PC-3 (cell line): ENCODE measurements at regions not wholly inside any gene's neighbourhood (a gene's known extent, or its start where the extent isn't known, plus 50 kb on each side); places are given as distances from the start of the nearest gene placed in this dataset.
"Not testable (repeated sequence)": the region's sequence is repeated elsewhere in the genome, so short reads cannot be mapped to it uniquely, and the experiment has no call there.

Source experiments
- ATAC-seq: fragments of 200-7000 bp; cut with Tn5 transposase; 2 replicates; pipeline ENCODE4 v1.9.1; 2020; ENCODE audit warnings: mild to moderate bottlenecking, moderate library complexity
- BruUV-seq: library from RNA; stranded (reverse); fragments of 400-500 nt; replicated peaks from 2 replicates; lab custom pipeline; 2021; lab: Mats Ljungman, UMichigan
- CTCF ChIA-PET: fragments of 300-600 bp; sonication (Branson Sonifier 250); formaldehyde crosslinking; loops from one replicate; lab custom pipeline; 2022; ENCODE audit warnings: antibody characterized with exemption; lab: Charles Lee
- POLR2A ChIA-PET: fragments of 300-600 bp; sonication (Branson Sonifier 250); formaldehyde crosslinking; loops from one replicate; lab custom pipeline; 2022; ENCODE audit warnings: antibody characterized with exemption; ENCODE audit not compliant: unreplicated experiment; lab: Charles Lee
- DNase-seq: peaks from one replicate; pipeline ENCODE4 v3.0.0-alpha.2; 2015
- H2AFZ ChIP-seq: fragments of 300-600 bp; sonication (generic); 2 replicates; pipeline ENCODE4 v1.6.0; 2016; ENCODE audit warnings: antibody characterized with exemption, low read length
- H3F3A ChIP-seq: fragments of 300-600 bp; sonication (generic); one replicate; pipeline ENCODE4 v1.6.0; 2017; ENCODE audit warnings: antibody characterized with exemption, low read length, control low read depth, mild to moderate bottlenecking; ENCODE audit not compliant: unreplicated experiment
- H3K27ac ChIP-seq: fragments of 300-600 bp; sonication (generic); 2 replicates; pipeline ENCODE4 v1.5.1; 2016; ENCODE audit warnings: mild to moderate bottlenecking, low read length
- H3K27me3 ChIP-seq: fragments of 300-600 bp; sonication (generic); 2 replicates; pipeline ENCODE4 v1.6.1; 2016; ENCODE audit warnings: low read length, mixed read lengths
- H3K36me3 ChIP-seq: fragments of 300-600 bp; sonication (generic); 2 replicates; pipeline ENCODE4 v1.6.1; 2016; ENCODE audit warnings: low read depth, mixed run types, low read length, mixed read lengths
- H3K4me1 ChIP-seq: fragments of 300-600 bp; sonication (generic); 2 replicates; pipeline ENCODE4 v1.5.1; 2016; ENCODE audit warnings: low read length; ENCODE audit not compliant: insufficient read depth
- H3K4me2 ChIP-seq: fragments of 300-600 bp; sonication (generic); 2 replicates; pipeline ENCODE4 v1.6.0; 2016; ENCODE audit warnings: low read length
- H3K4me3 ChIP-seq: fragments of 300-600 bp; sonication (generic); 2 replicates; pipeline ENCODE4 v1.5.1; 2016; ENCODE audit warnings: mild to moderate bottlenecking, low read length, mixed read lengths
- H3K79me2 ChIP-seq: fragments of 300-600 bp; sonication (generic); 2 replicates; pipeline ENCODE4 v1.6.1; 2017; ENCODE audit warnings: low read length, mixed read lengths
- H3K9ac ChIP-seq: fragments of 300-600 bp; sonication (generic); 2 replicates; pipeline ENCODE4 v1.6.0; 2016; ENCODE audit warnings: mild to moderate bottlenecking, low read length
- H3K9me2 ChIP-seq: fragments of 300-600 bp; sonication (generic); replicated peaks from 2 replicates; pipeline ENCODE4 v1.6.1; 2016; ENCODE audit warnings: mixed run types, low read length, mixed read lengths
- H3K9me3 ChIP-seq: fragments of 300-600 bp; sonication (generic); 2 replicates; pipeline ENCODE4 v1.6.1; 2016; ENCODE audit warnings: low read length, mixed read lengths
- H4K20me1 ChIP-seq: fragments of 300-600 bp; sonication (generic); 2 replicates; pipeline ENCODE4 v1.6.1; 2016; ENCODE audit warnings: low read length, mixed read lengths
- EZH2 ChIP-seq: fragments of 300-600 bp; sonication (generic); IDR thresholded peaks from one replicate; pipeline ENCODE4 v1.6.1; 2017; ENCODE audit warnings: antibody characterized with exemption, mild to moderate bottlenecking, low read length; ENCODE audit not compliant: unreplicated experiment
- EZH2phosphoT487 ChIP-seq: fragments of 300-600 bp; sonication (generic); IDR thresholded peaks from 2 replicates; pipeline ENCODE4 v1.6.1; 2018; ENCODE audit warnings: mild to moderate bottlenecking, antibody characterized with exemption, low read length, borderline replicate concordance
- intact Hi-C: fragments of 100-400 bp; cut with micrococcal nuclease; formaldehyde crosslinking; loops from 2 replicates; pipeline ENCODE4 v1.9.0; 2023
- TF ChIP-seq, protein P1 (sequence below): fragments of 300-600 bp; sonication (generic); conservative IDR thresholded peaks from 2 replicates; pipeline ENCODE4 v1.5.1; 2017; ENCODE audit warnings: antibody characterized with exemption, low read depth, mild to moderate bottlenecking, low read length

- no peaks in the 10 kb centered on the region for H3K9me3 ChIP-seq
- H3K4me3 ChIP-seq: no peak overlapping the region
- H3K27ac ChIP-seq: no peak overlapping the region
- no peak overlapping the region for H2AFZ ChIP-seq
- H3F3A ChIP-seq: no peaks in the 10 kb centered on the region
- H3K27me3 ChIP-seq: no peaks in the 10 kb centered on the region
- ChIA-PET POLR2A (no interaction called here), CTCF (no interaction called here)
- DNase-seq (peak; percentile 70), ATAC-seq (peak; percentile 81)
- TF ChIP-seq EZH2: no peak
- TF ChIP-seq, protein P1, sequence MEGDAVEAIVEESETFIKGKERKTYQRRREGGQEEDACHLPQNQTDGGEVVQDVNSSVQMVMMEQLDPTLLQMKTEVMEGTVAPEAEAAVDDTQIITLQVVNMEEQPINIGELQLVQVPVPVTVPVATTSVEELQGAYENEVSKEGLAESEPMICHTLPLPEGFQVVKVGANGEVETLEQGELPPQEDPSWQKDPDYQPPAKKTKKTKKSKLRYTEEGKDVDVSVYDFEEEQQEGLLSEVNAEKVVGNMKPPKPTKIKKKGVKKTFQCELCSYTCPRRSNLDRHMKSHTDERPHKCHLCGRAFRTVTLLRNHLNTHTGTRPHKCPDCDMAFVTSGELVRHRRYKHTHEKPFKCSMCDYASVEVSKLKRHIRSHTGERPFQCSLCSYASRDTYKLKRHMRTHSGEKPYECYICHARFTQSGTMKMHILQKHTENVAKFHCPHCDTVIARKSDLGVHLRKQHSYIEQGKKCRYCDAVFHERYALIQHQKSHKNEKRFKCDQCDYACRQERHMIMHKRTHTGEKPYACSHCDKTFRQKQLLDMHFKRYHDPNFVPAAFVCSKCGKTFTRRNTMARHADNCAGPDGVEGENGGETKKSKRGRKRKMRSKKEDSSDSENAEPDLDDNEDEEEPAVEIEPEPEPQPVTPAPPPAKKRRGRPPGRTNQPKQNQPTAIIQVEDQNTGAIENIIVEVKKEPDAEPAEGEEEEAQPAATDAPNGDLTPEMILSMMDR: peak; percentile 92
- no peak for TF ChIP-seq EZH2phosphoT487
- intact Hi-C loops: loop anchor here (2.0 to 10.0 kb wide), 4 partner anchors 400 to 1024 kb away; no protein-coding TSS in a partner anchor
- no peaks in the 10 kb centered on the region for H4K20me1 ChIP-seq
- H3K9me2 ChIP-seq: no peaks in the 10 kb centered on the region
- H3K4me1 ChIP-seq: no peaks in the 10 kb centered on the region
- no TSS peak for BruUV-seq
- H3K4me2 ChIP-seq: no peak overlapping the region
- H3K79me2 ChIP-seq: no peaks in the 10 kb centered on the region
- H3K9ac ChIP-seq: no peak overlapping the region
- no peaks in the 10 kb centered on the region; the same call in 1 of the 2 replicates for H3K36me3 ChIP-seq
Measured at GRCh38 chr6:120378582-120379220, 955.6 kb downstream of the TBC1D32 start.

- Histone ChIP-seq H3K9ac (no peak overlapping the region), H3K36me3 (no peaks in the 10 kb centered on the region), H4K20me1 (no peaks in the 10 kb centered on the region), H3K27ac (no peak overlapping the region), H3K4me2 (no peak overlapping the region), H3K4me3 (no peak overlapping the region), H3K27me3 (no peaks in the 10 kb centered on the region), H3K79me2 (no peaks in the 10 kb centered on the region), H3F3A (no peaks in the 10 kb centered on the region), H3K4me1 (no peaks in the 10 kb centered on the region), H3K9me3 (no peaks in the 10 kb centered on the region), H2AFZ (no peak overlapping the region), H3K9me2 (no peaks in the 10 kb centered on the region)
- DNase-seq (no peak), ATAC-seq (no peak)
- CTCF ChIA-PET: no interaction called here
- TF ChIP-seq, protein P1: no peak
- TF ChIP-seq EZH2phosphoT487 (no peak), EZH2 (no peak)
- BruUV-seq: no TSS peak
- intact Hi-C loops: loop anchor here (10.0 kb wide), 2 partner anchors 452 to 1018 kb away; no protein-coding TSS in a partner anchor
- POLR2A ChIA-PET: no interaction called here
Measured at GRCh38 chr6:120373185-120373584, 961.1 kb downstream of the TBC1D32 start.

DNA sequence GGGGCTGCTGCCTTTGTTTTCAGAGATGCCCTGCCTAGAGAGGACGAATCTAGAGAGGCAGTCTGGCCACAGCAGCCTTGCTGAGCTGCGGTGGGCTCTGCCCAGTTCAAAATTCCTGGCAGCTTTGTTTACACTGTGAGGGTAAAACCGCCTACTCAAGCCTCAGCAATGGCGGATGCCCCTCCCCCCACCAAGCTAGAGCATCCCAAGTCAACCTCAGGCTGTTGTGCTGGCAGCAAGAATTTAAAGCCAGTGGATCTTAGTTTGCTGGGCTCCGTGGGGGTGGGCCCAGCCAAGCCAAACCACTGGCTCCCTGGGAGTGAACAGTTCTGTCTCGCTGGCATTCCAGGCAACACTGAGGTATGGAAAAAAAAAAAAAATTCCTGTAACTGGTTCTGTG, 970.9 kb downstream of the TBC1D32 start:
- ATAC-seq: no peak
- H4K20me1 ChIP-seq: no peaks in the 10 kb centered on the region
- no peaks in the 10 kb centered on the region for H3F3A ChIP-seq

DNA sequence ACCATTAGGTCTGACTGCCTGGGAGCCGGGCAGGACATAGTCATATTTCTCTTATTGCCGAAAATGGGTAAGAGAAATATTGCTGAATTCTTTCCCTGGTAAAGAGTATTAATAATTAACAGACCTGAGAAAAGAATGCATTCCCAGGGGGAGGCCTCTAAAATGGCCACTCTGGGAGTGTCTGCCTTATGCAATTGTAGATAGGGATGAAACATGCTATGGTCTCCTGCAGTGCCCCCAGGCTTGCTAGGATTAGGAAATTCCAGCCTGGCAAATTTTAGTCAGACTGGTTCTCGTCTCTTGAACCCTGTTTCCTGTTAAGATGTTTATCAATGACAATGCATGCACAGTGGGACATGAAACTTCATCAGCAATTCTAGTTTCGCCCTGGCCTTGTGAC, 975.7 kb downstream of the TBC1D32 start:
- POLR2A ChIA-PET, H3K9me2 ChIP-seq, H3K4me1 ChIP-seq, H3F3A ChIP-seq, H3K27me3 ChIP-seq, BruUV-seq, H3K9me3 ChIP-seq, ATAC-seq, intact Hi-C loops, H3K4me3 ChIP-seq, H3K36me3 ChIP-seq, H2AFZ ChIP-seq, H3K9ac ChIP-seq, CTCF ChIA-PET, H3K79me2 ChIP-seq, H3K27ac ChIP-seq, H3K4me2 ChIP-seq, H4K20me1 ChIP-seq, DNase-seq: not testable (repeated sequence)

More for the DNA sequence above, 970.9 kb downstream of the TBC1D32 start:
- no peak overlapping the region for H3K9ac ChIP-seq
- no peaks in the 10 kb centered on the region for H3K4me1 ChIP-seq
- intact Hi-C loops: no loop called here
- H3K9me3 ChIP-seq: no peaks in the 10 kb centered on the region
- H2AFZ ChIP-seq: no peak overlapping the region
- H3K27me3 ChIP-seq: no peaks in the 10 kb centered on the region
- no peak for TF ChIP-seq EZH2phosphoT487
- TF ChIP-seq, protein P1: no peak
- TF ChIP-seq EZH2: no peak
- H3K9me2 ChIP-seq: no peaks in the 10 kb centered on the region
- H3K4me3 ChIP-seq: no peak overlapping the region
- no peaks in the 10 kb centered on the region for H3K36me3 ChIP-seq
- H3K79me2 ChIP-seq: no peaks in the 10 kb centered on the region
- POLR2A ChIA-PET: no interaction called here
- DNase-seq: no peak
- no TSS peak for BruUV-seq
- H3K4me2 ChIP-seq: no peak overlapping the region
- CTCF ChIA-PET: no interaction called here
- H3K27ac ChIP-seq: no peak overlapping the region
